ENCODE measurements at regions not wholly inside any gene's neighbourhood (a gene's known extent, or its start where the extent isn't known, plus 50 kb on each side); places are given as distances from the start of the nearest gene placed in this dataset.

DNA sequence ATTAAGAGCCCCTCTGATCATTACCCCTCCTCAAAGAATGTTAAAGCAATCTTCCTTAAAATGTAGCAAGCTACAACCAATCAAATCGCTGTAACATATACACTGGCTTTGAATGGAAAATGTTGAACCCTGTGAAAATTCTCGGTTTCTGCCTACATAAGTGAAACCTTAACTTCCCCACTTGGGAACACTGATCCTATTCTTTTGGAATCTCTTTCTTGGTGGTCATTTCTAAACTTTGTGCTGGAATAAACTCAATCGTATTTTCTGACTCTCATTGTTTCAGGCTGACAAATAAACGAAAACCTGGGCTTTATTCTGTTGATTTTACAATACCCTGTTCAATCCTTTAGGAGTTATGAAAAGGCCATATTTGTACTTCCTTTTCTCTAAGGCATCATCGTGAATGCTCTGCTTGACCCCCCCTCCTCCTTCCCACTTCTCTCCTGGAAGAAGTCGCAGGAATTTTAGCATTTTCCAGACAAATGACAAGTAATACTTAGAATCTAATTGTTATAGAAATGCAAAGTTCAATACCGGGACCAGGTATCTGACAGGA lies 155.1 kb upstream of the FAM13C start:
- no peak for TF ChIP-seq TCF7L2 (IDR thresholded peaks at IDR 0.05; ENCODE audit: low read depth, low read length)
- TF ChIP-seq, protein P1, sequence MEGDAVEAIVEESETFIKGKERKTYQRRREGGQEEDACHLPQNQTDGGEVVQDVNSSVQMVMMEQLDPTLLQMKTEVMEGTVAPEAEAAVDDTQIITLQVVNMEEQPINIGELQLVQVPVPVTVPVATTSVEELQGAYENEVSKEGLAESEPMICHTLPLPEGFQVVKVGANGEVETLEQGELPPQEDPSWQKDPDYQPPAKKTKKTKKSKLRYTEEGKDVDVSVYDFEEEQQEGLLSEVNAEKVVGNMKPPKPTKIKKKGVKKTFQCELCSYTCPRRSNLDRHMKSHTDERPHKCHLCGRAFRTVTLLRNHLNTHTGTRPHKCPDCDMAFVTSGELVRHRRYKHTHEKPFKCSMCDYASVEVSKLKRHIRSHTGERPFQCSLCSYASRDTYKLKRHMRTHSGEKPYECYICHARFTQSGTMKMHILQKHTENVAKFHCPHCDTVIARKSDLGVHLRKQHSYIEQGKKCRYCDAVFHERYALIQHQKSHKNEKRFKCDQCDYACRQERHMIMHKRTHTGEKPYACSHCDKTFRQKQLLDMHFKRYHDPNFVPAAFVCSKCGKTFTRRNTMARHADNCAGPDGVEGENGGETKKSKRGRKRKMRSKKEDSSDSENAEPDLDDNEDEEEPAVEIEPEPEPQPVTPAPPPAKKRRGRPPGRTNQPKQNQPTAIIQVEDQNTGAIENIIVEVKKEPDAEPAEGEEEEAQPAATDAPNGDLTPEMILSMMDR (IDR thresholded peaks at IDR 0.05): no peak

Data from Panc1 (cell line).